ENCODE measurements at regions not wholly inside any gene's neighbourhood (a gene's known extent, or its start where the extent isn't known, plus 50 kb on each side); places are given as distances from the start of the nearest gene placed in this dataset.

DNA sequence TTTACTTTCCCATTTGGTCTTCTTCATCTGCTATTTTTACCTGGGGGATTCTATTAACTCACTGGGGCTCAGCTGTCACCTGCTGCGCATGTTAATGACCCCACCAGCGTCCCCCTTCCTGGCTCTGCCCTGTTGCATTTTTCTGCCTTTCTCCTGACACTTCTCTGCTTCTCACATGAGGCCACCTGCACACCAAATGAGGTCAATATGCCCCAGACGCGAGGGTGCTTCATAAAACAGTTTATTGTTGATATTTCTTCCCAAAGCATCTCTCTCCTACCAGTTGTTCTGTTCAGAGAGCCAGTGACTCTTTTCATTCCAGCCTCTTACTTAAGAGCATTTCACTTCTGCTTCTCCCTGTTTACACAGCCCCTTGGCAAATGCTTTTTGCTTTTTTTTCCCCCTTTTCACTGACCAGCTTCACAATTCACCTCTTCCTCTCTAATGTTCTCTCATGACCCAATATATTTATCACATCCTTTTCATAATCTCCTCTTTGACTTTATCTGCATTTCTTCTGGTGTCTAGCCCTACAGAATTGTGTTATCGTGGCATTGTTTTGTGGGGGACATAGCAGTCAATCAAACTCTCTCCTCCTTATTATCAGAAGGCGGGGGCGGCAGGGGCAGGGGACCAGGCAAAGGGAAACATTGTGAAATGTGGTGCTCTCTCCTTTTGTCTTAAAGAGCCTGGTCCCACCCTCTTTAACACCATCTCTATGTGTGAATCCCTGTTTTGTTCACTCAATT is 545.8 kb upstream of the CITED2 start:
- DNase-seq (ENCODE audit: low spot score): no peak

DNA sequence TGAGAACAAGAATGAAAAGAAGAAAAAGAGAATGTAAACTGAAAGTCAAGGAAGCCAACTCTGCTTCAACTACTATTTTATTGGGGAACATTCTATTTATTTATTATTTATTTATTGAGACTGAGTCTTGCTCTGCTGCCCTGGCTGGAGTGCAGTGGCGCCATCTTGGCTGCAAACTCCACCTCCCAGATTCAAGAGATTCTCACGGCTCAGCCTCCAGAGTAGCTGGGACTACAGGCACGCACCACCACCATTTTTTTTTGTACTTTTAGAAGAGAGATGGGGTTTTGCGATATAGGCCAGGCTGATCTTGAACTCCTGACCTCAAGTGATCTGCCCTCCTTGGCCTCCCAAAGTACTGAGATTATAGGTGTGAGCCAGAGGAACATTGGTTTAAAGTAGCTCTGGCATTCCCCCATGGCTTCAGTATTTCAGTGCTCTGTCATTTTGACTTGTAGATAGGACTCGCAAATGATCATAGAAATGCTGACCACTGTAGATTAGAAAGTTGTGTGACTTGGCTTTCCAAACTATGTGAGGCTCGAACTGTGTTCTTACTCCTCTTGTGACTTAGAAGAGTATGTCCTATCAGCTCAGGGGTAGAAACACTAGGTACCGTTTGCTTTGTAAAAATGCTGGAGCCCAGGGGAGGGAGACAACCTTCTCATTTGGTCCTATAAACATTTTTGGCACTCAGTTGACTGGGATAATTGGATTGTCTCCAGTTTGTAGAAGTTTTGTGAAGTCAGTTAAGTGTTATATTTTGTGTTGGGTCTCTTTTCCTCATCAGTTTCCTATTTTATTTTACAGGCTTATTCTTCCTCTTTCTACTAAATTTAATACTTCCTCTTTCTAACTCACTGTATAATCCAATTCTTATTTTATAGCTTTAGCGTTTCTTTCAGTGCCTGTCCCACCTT is 544.9 kb upstream of the CITED2 start:
- DNase-seq (ENCODE audit: low spot score): no peak

DNA sequence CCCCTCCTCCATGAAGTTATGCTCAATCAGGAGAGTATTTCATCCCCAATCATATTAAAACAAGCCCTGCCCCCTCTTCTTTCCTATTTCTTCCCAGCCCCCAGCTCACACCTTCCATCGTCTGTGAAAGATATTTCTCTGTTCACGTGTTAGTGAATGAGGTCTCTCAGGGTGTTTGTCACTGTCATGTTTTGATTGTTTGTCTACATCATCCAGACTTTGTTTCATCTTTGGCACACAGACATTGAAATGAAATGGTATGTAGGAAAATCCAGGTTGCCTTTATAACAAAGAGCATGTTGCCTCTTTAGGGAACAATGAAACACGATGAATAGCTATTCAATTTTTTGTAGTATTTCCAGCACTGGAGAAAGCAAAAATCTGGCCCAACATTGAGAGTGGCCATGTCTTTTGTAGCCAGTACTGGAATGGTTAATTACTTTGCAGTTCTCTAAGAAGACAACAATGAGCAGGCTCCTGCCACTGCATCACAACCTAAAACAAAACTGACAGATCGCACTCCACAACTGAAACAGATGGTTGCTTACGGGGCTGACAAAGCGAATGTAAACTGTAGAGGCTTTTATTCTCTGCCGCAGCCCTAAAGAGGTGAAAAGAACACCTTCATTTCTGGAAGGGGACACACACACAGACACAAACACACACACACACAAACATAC is 543.6 kb upstream of the CITED2 start:
- no peak for DNase-seq (ENCODE audit: low spot score)

DNA sequence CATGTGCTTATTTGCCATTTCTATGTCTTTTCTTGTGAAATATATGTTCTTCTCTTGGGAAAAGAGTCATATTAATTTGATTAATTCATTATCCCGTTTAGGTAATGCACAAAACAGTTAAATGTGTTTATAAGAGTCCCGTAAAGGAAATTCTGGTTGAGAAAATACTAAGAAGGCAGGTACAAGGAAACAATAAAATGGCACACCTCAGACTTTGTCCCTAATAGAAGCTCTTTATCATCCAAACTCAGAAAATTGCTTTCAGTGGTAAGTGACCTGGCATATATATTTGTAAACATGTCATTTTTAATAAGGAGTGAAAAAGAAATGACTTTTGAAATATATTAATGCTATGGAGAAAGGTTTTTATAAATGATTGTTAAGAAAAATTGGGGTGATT is 540.5 kb upstream of the CITED2 start:
- no peak for DNase-seq (ENCODE audit: low spot score)

DNA sequence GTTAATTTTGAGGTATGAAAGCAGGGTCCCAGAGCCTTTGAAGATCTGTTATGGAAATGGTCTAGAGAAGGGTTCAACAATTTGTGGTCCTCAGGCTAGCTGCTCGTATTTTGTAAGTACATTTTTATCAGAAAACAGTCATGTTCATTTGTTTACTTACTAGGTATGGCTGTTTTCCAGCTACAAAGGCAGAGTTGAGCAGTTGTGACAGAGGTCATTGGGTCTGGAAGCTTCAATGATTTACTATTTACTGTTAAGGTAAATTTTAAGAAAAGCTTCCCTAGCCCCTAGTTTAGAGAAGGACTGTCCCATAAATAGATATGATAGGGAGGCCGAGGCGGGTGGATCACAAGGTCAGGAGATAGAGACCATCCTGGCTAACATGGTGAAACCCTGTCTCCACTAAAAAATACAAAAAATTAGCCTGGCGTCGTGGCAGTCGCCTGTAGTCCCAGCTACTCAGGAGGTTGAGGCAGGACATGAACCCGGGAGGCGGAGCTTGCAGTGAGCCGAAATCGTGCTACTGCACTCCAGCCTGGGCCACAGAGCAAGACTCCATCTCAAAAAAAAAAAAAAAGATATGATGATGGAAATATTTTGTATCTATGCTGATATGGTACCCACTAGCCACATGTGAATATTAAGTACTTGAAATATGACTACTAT is 538.4 kb upstream of the CITED2 start:
- no peak for DNase-seq (ENCODE audit: low spot score)

DNA sequence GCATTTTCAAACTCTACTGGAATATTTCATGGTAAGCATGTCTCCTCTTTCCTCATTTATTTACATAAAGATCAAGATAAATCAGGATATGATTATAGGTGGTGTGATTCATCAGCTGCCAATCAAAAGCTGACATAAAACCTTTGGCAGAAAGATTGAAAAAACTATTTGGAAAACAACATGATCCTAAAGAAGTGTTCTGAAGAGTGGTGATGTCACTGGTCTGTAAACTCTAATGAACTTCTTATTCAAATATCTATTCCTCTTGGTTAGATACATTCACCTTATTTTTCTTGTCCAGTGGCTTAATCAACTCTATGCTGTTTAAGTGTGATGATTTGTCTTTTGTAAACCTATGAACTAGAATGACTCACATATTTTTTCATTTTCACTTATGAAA is 535.5 kb upstream of the CITED2 start:
- no peak for DNase-seq (ENCODE audit: low spot score)

DNA sequence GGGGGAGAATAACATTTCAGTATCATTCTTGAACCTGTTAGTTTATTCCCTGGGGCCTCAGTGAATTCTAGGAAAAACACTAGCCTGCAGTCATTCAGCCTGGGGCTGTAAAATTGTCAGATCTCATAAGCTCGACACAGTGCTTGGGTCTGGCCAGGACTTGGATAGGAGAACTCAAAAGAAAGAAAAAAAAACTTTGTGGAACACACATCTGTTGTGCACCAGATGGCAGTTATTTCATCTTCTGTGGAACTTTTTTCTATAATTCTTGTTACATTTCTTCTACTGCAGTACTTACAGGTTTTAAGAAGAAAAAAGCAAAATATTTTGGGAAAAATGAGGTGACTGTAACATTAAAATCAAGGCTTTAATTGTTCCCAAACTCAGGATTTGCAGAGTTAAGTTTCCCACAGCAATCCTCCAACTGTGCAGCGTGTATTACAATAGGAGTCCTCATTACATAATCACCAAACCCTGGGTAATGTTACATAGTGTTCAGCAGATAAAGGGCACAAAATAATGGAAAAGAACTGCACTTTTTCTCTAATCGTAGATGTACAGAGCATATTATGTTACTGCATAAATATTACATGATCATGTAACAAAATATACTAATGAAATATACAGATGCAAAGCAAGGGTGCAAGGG is 531.1 kb upstream of the CITED2 start:
- no peak for DNase-seq (ENCODE audit: low spot score)

- DNase-seq (ENCODE audit: low spot score): no peak
Observed at GRCh38 chr6:139904568-139904967, 530.1 kb upstream of the CITED2 start.

GRCh38 chr6:139904158-139904533 is 529.7 kb upstream of the CITED2 start:
- no peak for DNase-seq (ENCODE audit: low spot score)

GRCh38 chr6:139903411-139904157 is 529.1 kb upstream of the CITED2 start:
- DNase-seq (ENCODE audit: low spot score): no peak

DNA sequence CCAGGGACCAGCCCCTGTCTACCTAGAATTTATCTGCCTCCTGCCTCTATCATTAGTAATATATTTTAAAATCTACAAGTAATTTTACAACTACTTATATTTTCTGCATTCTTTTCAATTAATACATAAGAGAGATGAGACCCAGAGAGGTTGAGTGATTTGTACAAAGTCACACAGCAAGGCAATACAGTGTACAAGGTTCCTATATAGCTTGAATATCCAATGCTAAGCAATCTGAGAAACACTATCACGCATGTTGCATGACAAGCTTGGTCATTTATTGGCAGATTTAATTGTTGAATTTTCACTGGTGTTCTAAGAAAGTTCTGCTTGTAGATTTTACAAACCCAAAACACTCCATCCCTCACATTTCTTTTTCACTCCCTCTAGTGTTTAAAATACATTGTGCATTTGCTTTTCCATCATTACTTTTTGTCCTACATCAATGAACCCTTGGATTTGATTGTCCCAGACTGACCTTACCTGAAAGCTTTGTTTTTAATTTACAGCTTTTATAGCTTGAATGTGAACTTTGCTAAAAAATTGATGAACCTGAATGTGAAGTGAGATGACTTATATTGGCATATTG is 520.9 kb upstream of the CITED2 start:
- DNase-seq (ENCODE audit: low spot score): no peak

DNA sequence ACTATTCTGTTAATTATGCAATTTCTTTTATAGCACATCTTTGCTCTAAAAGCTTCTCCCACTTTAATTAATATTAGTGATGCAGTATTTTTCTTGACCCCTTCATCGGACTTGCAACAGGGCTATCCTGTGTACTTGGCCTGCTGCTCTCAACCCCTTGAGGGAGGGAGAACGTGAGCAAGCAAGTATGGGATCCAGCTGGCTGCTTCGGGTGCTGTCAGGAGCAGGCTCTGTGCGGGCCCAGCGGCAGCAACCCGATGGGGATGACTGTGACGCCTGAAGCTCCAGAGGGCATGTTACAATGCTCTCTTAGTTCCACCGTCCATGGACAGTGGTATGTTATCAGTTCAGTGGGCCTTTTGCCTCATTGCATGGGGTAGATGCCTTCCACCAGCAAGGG is 519.8 kb upstream of the CITED2 start:
- no peak for DNase-seq (ENCODE audit: low spot score)

GRCh38 chr6:139891471-139891870 is 517.0 kb upstream of the CITED2 start:
- no peak for DNase-seq (ENCODE audit: low spot score)

DNA sequence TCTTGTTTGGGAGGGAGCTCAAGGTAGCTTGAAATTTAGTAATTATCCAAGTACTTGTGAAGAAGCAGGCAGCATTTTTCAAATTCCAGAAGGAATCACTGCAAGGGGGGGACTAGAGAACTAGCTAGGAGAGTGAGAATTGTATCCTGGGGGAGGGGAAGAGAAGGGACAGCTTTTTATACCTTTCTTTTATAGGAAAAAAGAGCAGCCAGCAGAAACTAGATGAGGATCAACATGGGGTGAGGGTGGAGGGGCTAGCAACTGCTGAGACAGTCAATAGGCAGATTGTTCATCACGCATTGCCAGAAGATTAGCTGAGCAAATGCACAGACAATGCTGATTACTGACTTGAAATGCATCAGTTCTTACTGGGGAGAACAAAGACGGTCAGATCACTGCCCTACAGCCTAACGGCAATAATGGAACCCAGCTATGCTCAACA is 514.3 kb upstream of the CITED2 start:
- peak; percentile 25 for DNase-seq (ENCODE audit: low spot score)

GRCh38 chr6:139887275-139887674 is 512.8 kb upstream of the CITED2 start:
- no peak for DNase-seq (ENCODE audit: low spot score)

GRCh38 chr6:139886396-139886795 is 511.9 kb upstream of the CITED2 start:
- DNase-seq (ENCODE audit: low spot score): no peak

DNA sequence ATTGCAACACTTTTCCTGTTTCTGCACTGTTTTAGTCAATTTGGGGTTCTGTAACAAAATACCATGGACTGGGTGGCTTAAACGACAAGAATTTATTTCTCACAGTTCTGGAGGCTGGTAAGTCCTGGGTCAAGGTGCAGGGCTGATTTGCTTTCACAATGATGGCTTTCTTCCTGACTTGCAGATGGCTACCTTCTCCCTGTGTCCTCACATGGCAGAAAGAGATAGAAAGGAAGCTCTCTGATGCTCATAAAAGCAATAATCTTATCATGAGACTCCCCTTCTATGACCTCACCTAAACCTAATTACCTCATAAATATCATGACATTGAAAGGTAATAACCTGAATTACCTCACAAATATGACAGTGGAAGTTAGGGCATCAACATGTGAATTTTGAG is 511.5 kb upstream of the CITED2 start:
- DNase-seq (ENCODE audit: low spot score): no peak

DNA sequence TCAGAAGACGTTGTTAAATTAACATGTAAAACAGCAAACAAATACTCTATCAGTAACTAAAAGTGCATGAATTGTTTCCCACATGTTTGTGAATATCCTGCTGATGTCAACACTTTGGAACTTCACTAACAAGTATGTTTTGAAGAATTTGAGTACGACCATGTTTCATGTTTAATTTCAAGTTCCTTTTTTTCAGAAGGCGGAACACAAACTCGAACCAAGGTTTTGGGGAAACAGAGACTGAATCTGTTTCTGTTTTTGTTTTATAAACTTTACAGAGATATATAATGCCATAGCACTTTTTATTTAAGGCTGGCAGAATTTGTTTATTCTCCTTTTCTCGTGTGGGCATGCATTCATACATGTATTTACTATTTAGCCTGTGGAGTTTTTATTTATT is 509.3 kb upstream of the CITED2 start:
- no peak for DNase-seq (ENCODE audit: low spot score)

GRCh38 chr6:139882977-139883728 is 508.7 kb upstream of the CITED2 start:
- DNase-seq (ENCODE audit: low spot score): no peak

DNA sequence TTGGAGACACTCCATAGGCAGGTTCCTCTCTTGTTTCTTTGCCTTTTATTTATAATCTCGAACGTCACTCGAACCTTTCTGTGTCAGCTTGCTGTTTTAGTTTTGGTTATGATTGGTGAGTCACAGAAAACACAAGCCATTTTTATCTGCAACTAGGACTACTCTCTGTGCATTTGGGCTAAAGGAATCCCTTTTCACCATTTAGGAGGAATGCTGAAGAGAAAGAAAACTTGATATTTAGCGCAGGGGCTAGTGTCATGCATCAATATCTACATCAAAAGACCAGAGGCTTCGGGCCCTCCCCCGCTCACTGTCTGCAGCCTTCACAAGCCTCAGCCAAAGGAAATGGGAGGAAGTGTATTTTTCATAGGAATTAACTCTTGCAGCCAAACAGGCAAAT is 507.8 kb upstream of the CITED2 start:
- DNase-seq (ENCODE audit: low spot score): no peak

Measured in D341Med (cell line).